ENCODE measurements at regions not wholly inside any gene's neighbourhood (a gene's known extent, or its start where the extent isn't known, plus 50 kb on each side); places are given as distances from the start of the nearest gene placed in this dataset.

DNA sequence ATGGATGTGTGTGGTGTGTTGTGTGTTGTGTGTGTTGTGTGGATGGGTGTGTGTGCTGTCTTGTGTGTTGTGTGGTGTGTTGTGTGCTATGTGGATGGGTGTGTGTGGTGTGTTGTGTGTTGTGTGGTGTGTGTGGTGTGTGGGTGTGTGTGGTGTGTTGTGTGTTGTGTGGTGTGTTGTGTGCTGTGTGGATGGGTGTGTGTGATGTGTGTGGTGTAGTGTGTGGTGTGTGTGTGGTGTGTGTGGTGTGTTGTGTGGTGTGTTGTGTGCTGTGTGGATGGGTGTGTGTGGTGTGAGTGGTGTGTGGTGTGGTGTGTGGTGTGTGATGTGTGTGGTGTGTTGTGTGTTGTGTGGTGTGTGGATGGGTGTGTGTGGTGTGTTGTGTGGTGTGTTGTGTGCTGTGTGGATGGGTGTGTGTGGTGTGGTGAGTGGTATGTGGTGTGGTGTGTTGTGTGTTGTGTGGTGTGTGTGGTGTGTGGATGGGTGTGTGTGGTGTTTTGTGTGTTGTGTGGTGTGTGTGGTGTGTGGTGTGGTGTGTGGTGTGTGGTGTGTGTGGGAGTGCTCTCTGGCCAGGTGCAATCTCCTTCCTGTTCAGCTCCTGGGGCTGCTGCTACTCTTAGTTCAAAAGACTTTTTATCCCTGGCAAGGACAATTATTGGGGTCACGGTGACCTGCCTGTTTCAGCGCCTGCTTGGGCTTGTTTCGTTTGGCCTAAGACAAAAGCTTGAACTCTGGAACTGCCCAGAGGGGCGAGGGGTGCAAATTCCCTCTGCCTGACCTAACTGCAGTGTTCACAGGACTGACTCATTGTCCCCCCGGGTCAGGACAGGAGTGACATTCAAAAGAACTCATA lies 101.1 kb downstream of the UBIAD1 start:
- no peak for DNase-seq

DNA sequence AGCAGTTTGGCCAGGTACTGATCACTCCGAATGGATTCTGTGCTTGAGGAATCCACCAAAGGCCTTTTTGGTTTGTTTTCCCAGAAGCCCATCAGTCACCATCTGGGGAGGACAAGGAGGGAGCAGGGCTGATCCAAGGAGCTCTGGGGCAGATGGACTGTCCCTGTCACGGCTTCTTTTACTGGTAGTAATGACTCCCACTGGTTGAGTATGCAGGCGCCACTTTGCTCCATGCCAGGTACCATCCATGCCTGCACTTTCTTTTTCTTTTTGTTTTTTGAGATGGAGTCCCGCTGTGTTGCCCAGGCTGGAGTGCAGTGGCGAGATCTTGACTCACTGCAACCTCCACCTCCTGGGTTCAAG lies 101.7 kb downstream of the UBIAD1 start:
- DNase-seq: no peak

DNA sequence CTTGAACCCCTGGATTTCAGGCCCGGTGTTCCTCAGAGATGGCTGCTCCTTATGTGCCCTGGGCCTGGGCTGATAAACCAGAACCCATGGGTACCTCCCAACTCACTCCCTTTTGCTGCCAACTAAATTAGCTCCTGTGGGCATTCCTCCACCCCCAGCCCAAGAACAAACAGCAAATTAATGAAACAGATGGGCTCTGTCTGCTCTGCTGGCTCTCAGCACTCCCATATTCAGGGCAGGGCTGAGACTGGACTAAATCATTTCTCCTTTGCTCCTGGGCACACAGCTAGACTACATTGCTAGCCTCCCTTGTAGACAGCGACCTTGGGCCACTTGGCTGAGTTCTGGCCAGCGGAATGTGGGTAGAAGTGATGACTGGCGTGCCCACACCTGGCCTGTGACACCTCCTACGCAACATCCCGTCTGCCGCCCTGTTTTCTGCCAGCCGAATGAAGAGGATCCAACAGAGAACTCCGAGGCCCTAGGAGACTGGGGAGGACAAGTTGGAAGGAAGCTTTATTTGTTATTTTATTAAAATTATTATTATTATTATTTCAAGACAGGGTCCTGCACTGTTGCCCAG lies 101.9 kb upstream of the DISP3 start:
- DNase-seq: no peak

DNA sequence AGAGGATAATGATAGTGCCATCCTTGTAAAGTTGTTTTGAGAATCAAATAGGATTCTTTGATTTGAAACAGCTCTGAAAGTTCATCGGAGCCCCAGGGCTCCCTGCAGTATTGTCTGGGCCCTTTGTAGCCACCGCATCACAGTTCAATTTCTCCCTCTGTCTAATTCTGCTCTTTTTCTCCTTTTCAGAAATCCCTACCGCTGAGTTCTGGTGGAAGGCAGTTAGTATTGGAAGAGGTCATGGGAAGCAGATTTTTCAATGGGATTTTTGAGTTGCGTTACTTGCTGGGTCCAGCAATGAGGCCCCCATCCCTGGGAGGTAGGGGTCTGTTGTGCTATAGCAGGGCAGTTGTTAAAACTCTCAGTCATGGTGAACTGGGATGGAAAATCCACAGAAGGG lies 101.0 kb upstream of the DISP3 start:
- DNase-seq: no peak

DNA sequence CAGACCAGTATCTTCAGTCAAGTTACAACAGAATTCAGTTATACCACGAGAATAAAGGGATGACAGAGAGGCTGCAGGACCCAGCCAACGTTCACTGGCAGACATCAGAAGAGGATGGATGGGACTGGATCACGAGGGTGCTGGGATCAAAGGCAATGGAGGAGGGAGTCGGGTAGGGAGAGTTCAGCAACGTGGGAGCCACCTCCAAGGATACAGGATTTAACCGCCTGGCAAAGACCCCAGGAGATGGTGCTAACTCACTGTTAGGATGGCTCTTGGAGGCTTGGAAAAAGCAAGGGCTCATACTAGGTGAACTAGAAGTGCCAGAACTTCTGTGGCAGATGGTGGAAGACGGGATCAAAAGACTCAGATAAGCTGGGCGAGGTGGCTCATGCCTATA lies 99.1 kb upstream of the DISP3 start:
- no peak for DNase-seq

DNA sequence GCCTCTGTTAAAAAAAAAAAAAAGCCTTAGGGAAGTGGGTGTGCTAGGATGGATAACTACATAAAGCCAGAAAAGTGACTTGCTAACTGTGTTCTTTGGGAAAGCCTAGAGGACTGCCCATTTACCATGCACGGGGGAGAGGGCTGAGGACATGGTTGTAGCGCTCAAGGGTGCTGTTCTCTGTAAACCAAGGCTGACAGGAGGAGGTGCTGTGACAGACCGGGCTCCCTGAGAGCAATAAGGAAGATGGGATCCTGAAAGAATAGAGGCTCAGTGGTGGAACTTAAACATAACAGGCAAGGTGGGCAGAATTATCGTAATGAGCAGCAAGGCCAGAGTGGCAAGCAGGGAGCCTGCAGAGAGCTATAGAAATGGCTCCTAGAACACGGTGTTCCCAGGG lies 98.5 kb upstream of the DISP3 start:
- DNase-seq: no peak

DNA sequence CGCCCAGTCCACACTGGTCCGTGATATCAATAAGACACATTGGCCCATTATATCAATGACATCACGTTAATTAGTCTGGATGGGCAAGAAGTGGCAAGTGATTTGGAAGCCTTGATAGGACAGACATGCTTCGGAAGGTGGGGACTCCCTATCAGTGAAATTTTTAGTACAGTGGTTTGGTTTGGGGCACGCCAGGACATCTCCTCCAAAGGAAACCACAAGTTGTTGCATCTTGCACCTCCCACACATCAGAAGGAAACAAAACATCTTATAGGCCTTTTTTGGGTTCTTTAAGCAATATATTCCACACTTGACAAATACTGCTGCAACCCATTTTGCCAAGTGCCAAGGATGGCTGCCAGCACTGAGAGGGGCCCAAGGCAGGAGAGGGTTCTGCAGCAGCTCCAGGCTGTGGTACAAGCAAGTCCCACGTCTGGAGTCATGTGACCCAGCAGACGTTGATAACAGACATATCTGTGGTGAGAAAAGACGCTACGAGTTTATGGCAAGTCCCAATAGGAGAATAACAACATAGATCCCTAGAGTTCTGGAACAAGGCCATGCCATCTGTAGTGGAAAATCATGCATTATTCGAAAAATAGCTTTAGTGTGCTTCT lies 95.3 kb upstream of the DISP3 start:
- no peak for DNase-seq

DNA sequence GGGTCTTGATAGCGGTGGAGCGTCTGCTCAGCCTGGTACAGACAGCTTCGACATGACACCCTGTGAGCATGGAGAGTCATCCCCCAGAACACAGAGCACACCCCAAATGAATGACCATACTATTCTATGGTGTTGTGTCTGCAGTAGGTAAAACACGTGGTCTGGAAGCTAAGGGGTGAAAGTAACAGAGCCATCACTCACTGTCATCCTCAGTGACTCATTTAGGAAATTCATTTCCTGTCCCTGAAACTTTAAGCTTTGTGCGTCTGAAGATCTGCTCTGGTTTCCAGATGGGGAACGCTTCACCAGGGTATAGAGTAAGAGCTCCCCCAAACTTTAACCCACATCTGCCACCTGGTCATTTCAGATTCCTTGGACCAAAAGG lies 94.8 kb upstream of the DISP3 start:
- no peak for DNase-seq

DNA sequence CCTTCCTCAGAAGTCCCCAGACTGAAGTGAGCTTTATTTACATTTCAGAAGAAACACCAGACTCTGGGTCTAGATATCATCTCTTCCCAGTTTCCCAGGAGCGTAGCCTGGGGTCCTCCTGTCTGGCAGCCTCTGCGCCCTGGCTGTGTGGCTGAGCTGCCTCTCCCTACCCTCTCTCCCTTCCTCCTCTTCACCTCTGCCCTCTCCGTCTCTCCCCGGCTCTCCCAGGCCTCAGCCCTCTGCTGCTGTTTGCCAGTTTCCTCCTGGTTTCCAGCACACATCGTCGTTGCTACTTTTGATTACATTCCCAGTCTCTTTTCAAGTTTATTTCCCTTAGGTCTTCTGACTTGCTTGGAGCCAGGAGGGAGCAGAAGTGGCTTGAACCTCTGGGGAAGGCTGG lies 91.1 kb upstream of the DISP3 start:
- DNase-seq: no peak

DNA sequence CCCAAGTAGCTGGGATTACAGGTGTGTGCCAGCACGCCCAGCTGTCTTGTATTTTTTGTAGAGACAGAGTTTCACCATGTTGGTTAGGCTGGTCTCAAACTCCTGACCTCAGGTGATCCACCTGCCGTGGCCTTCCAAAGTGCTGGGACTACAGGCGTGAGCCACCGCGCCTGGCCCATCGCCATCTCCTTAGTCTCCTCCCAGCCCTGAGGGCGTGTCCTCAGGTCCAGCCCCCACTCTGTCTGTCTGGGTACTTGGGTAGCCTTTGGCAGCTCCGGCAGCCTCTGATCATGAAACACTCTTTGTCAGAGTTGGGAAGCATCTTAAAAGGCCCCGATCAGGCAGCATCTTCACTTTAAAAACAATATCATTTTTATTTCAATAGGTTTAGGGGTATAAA lies 90.3 kb upstream of the DISP3 start:
- DNase-seq: peak; percentile 20

DNA sequence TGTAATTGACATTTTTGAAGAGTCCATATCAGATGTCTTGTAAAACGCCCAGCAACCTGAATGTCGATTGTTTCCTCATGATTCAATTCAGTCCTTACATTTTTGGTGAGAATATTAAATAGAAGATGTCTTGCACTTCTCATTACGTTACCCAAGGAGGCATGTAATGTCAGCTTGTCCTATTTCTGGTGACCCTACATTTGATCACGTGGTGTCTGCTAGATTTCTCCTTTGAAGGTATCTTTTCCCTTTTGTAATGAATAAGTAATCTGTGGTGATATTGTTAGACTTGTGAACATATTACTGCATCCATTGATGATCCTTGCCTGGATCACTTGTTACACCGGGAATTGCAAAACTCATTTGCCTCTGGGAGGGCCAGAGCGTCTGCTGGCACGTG lies 87.6 kb upstream of the DISP3 start:
- DNase-seq: no peak

DNA sequence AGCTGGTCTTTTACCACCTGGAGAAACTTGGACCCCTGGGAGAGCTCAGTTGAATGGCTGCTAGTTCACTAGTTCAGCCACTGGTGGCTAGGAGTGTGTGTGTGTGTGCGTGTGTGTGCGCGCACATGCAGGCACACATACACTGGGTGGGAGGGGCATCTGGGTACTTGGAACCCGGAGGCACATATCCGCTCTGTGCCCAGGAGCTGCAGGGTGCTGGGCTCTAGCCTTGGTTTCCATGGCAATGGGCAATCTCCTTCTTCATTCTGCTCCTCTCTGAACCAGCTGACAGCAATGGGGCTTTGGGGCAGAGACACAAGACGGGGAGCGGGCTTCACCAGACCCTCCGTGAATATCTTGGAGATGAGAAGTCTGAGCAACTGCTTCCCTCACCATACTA lies 87.1 kb upstream of the DISP3 start:
- no peak for DNase-seq

DNA sequence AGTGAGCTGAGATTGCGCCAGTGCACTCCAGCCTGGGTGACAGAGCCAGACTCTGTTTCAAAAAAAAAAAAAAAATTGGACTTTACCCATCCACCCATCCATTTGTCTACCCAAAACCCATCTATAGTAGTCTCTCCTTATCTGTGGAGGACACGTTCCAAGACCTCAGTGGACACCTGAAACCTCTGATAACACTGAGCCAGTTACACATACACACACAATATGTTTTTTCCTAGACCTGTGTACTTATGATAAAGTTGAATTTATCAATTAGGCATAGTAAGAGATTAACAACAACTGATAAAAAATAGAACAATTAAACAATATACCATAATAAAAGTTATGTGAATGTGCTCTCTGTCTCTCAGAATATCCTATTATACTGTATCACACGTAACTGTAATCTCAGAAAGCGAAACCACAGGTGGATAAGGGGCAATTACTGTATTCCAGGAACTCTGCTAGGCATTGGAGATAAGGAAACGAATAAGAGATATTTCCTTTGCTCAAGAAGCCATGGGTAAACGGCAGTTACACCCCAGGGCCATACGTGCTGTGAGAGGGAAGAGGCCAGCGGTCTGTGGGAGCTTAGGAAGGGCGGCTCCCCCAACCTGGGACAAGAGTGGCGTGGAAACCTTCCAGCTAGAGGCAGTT lies 84.2 kb upstream of the DISP3 start:
- DNase-seq: no peak

DNA sequence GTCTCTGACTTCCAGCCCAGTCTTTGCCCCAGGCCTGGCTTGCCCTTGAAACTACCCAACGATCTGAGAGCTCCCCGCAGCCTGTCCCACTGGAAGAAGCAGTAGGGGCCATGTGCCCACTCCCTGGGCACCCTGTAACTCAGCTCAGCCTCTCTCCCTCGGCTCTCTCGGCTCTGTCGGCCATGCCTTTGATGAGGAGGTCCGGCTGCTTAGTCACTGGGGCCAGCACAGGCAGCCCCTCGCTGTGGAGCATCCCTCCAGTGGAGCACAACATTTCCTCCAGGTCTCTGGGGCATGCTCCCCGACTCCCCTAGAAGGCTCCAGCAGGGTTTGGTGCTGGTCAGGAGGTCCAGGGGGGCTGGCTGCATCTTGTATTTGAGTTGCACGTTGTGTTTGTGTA lies 83.3 kb upstream of the DISP3 start:
- DNase-seq: no peak

DNA sequence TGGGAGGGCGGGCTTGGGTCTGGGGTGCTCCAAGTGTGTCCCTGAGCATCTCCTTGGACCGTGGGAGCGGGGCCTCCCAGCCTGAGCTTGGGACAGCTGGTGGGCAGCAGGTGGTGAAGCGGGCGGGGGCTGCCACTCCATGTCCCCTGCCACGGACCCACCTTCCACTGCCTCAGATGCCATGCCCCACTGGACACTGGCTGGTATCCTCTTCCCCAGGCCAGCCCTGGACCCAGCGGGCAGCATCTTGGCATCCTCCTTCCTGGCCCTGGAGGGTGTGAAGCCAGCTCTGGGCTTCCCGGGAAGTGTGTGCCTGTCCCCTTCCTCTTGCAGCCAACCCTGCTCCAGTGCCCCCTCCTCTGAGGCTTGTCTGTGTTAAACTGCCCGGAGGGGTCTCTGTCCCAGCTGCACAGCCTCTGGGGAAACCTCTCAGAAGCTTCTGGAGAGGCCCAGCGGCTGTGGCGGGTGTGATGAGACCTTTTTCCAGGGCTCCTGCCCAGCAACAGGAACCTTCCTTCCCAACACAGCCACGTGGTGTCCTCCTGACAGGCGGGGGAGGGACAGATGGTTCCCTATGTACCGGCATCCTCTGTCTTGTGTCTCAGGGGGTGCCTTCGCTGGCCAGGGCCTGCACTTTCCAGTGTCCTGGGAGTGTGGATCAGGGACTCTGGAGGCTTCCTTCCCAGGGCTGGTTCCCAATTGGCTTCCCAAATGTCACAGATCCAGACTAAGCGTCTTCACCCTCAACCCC lies 81.6 kb upstream of the DISP3 start:
- no peak for DNase-seq

DNA sequence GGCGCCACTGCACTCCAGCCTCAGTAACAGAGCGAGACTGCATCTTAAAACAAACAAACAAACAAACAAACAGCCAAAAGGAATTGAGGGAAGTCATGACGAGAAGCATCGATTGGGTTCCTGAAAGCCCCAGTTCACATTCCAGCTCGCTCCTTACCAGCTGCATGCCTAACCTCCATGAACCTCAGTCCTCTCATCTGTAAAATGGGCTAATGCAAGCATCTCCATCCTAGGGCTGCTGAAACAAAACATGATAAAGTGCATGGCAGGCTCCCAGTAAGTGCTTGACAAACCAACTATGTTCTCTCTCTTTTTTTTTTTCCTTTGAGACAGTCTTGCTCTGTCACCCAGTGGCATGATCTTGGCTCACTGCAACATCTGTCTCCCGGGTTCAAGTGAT lies 79.7 kb upstream of the DISP3 start:
- no peak for DNase-seq

DNA sequence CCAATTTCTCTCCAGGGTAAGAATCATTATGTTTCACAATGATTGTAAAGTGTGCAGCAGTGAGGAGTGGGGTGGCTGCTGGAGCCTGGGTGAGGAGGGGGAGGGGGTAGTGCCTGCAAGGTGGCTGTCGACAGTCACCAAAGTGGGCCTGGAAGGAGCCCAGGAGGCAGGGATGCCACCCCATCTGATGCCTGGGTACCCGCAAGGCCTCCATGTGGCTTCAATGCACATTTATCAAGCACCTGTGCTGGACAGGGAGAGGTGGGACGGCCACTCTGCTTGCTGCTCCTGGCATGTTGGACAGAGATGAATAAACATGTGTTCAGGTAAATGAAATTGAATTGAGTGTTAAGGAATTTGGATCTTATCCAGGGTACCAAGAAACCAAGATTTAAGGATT lies 78.8 kb upstream of the DISP3 start:
- DNase-seq: no peak

DNA sequence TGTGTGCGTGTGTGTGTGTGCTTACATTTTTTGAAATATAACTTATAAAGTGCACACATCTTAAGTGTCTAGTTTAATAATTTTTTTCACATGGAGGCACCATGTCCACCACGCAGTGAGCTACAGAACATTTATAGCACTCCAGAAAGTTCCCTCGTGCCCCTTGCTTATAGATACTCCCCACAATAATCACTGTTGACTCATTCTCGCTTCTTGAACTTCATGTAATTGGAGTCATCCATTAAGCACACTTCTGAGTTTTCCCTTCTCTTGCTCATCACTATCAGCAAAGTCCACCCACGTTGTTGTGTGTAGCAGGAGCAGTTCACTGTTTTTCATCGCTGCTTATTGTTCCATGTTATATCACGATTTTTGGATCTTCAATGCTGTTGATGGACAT lies 78.4 kb upstream of the DISP3 start:
- DNase-seq: no peak

DNA sequence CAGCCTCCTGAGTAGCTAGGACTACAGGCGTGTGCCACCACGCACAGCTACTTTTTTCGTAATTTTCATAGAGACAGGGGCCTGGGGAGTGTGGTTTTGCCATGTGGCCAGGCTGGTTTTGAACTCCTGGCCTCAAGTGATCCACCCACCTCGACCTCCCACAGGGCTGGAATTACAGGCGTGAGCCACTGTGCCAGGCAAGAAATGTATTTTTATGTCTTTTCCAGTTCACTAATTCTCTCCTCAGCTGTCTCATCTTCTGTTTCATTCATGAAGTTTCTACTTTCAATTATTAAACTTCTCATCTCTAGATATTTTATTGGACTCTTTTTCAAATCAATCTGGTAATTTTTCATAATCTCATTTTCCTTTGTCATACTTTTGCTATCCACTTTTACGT lies 72.1 kb upstream of the DISP3 start:
- DNase-seq: no peak

DNA sequence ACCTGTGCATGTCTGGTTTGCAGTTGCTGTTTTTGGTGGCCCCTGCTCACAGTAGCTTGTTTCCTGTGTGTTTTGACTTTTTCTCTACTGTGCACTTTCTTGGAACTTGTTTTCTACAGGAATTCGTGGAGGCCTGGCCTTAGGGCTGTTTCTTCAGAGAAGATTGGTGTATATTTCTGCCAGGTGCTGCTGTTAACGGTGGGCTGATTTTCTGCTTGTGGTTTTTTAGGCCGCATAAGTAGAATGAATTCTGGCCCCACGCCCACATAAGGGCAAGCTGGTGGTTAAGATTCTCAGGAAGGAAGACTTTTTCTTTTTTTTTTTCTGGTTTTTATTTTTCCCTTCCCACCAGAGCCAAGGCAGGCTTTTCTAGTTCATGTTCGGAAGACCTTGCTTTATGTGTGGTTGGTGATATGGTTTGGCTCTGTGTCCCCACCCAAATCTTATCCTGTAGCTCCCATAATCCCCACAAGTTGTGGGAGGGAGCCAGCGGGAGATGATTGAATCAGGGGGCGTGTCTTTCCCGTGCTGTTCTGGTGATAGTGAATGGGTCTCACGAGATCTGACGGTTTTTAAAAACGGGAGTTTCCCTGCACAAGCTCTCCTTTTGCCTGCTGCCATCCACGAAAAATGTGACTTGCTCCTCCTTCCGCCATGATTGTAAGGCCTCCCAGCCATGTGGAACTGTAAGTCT lies 71.5 kb upstream of the DISP3 start:
- DNase-seq: no peak

DNA sequence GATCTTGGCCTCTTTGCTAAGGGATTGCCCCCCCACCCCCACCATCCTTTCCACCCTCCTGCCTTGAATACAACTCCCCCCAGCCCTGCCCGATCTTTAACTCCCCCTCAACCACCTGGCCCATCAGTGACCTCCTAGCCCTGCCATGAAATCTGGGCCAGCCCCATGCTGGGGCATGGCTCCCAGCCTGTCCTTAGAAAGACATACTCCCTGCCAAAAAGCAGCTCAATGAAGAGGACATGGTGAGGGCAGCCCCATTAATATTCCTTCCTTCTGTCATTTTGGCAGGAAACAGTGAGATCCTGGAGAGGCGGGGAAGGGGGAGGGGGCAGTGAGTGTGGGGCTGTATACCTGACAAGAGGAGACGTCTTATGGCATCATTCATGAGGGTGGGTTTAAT lies 66.8 kb upstream of the DISP3 start:
- DNase-seq: no peak

DNA sequence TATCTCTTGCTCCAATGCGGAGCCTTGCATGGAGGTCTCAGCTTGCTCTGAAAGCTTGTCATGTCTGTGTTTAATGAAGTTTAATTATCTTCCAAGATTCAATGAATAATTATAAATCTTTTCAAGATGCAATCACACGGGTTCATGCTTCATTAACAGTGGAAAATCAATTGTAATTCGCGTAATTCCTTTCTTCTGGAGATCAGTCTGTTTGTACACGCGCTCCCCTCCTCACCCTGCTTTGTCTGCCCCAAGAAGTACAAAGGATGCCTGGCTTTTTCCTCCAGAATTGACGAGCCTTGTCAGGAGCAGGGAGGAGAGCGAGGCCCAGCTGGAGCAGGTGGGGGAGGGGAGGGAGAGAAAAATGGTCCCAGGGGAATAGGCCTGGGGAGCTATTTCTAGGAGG lies 65.0 kb upstream of the DISP3 start:
- no peak for DNase-seq

Measured in NCI-H2029 (cell line).